Activated naive CD4-positive, alpha-beta T cell treated with Interleukin-2 at 50 U/mL for 16 hours (primary cell): ENCODE measurements at regions not wholly inside any gene's neighbourhood (a gene's known extent, or its start where the extent isn't known, plus 50 kb on each side); places are given as distances from the start of the nearest gene placed in this dataset.

Experiments used
- DNase-seq: peaks from one replicate; pipeline ENCODE4 v3.0.0-alpha.2; 2020

DNA sequence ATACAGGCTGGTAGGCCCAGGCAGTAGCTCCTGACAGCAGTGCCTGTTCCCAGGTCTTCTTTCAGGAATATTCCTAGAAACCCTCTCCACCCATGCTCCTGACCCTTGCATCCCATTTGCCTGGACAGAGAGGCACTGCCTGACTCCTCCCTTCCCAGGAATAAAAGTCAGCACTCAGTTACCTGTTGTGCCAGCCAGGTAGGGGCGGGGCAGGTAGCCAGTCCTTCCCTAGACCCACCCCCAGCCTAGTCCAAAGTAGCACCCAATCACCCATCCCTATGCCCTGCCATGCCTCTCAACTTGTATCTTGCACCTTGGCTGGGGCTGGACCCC is 129.9 kb downstream of the MRPL14 start:
- DNase-seq, result no peak

DNA sequence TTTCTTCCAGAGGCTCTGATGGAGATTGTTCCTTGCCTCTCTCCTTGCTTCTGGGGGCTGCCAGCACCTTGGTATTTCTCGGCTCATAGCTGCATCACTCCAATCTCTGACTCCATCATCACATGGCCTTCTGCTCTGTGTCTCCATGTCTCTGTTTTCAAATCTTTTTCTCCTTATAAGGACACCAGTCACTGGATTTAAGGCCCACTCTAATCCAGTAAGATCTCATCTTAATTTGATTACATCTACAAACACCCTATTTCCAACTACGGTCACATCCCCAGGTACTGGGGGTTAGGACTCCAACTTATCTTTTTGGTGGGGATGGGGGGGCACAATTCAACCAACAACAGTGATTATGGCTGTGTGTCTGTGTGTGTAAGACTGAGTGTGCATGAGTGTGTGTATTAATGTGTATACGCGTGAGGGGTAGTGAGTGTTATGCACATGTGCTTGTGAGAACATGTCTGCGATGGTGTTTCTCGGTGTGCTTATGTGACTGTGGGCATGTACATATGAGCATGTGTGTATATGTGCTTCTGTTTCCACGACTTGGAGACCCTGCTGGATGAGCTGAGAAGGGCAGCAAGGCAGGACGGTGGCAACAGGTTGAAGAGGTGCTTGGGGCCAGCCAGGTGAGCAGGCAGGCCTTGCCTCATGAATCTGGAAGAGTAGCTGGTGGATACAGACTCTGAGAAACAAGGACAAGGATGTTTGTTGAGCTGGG is 130.5 kb downstream of the MRPL14 start:
- DNase-seq, result no peak

DNA sequence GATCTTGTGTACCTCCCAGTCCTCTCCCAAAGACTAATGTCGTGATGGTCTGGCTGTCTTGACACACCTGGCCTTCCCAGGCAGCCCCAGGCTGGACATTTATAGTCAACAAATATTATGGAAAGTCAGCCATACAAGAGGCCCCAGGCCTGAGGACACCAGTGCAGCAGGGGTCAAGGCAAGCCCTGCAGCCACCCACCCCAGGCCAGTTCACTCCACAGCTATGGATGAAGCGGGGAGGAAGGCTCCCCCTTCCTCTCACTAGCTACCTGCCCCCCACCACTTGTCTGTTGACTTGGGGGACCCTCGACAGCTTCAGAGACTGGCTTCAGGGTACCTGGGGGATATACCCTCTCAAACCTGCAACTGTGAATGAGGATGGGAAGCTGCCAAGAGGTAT is 132.1 kb downstream of the MRPL14 start:
- DNase-seq, result no peak

DNA sequence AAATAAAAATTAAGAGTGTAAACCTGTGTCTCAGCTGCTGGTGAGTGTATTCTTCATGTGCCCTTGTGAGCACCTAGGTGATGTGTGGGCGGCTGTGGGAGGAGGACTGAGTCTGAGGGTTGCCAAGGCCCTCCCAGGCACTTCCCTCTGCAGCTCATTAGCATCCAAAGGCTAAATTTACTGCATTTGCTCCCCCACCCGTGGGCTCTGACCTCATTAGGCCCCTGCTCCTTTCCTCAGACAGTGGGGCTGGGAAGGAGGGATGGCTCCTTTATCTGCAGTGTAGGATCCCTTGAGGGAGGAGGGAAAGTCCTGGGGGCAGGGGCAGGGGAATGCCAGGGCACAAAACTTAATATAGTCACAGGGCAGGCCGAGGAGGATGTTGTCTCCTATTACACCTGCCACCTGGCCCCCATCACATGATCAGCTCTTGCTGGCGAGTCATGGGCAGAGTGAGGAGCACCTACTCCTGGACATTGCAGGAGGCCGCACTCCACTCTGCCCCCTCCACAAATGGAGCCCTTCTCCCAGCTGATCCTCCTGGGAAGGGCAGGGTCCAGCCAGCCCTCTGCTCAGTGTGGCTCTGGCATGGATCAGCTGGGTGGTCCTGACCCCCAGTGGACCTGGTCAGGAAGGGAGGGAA is 133.2 kb downstream of the MRPL14 start:
- peak; percentile 10 for DNase-seq

DNA sequence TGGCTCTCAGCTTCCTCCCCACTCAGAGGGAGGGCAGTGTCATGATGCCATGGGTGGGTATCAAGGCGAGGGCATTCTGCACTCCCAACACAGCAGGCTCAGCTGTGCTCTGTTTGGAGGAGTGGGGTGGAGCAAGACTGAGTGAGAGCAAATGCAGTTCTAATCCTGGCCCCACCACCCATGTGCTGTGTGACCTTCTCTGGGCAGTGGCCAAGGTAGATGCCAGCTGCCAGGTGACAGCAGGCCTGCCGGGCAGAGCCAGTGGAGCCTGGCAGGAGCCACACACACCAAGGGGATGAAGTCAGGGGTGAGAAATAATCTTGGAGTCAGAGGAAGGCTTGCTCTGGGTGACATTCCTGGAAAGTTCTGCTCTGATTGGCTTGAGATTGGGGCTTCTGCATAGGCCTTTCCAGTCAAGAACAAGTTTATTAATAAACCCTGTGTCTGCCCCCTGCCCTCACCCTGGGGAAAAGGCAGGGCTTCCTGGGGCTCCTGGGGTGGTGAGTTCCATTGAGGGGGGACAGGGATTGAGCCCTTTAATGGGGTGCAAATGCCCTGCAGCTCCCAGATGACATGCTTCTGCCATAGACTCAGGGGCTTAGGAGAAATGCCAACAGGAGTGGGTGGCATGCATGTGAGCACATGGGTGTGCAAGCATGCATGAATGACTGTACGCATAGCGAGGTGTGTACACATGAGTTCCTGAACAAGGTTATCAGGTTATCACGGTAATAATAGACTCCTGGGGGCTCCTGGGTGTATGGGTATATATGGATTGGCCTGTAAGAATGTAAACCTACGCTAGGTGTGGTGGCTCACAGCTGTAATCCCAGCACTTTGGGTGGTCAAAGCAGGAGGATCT is 134.2 kb downstream of the MRPL14 start:
- DNase-seq, result no peak

DNA sequence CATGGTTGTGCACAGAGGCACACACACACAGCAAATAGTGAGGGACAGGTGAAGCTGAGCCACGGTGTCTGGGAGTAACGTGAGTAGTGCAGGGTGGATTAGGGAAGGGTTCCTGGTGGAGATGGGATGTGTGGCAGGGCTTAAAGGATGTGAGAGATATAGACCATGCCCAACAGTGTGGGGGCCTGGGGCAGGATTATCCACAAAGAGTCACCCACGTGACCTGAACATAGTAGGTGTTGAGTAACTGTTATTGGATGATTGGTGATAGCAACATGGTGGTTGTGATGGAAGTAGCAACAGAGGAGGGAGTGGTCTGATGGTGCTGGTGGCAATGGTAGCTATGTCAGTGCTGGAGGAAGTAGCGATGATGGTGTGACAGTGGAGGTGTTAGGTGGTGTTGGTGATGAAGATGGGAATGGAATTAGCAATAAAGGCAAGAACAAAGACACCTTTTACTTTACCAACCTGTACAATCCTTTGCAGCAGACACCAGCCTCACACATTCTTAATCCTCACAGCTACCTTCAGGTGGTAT is 135.1 kb downstream of the MRPL14 start:
- no peak for DNase-seq

DNA sequence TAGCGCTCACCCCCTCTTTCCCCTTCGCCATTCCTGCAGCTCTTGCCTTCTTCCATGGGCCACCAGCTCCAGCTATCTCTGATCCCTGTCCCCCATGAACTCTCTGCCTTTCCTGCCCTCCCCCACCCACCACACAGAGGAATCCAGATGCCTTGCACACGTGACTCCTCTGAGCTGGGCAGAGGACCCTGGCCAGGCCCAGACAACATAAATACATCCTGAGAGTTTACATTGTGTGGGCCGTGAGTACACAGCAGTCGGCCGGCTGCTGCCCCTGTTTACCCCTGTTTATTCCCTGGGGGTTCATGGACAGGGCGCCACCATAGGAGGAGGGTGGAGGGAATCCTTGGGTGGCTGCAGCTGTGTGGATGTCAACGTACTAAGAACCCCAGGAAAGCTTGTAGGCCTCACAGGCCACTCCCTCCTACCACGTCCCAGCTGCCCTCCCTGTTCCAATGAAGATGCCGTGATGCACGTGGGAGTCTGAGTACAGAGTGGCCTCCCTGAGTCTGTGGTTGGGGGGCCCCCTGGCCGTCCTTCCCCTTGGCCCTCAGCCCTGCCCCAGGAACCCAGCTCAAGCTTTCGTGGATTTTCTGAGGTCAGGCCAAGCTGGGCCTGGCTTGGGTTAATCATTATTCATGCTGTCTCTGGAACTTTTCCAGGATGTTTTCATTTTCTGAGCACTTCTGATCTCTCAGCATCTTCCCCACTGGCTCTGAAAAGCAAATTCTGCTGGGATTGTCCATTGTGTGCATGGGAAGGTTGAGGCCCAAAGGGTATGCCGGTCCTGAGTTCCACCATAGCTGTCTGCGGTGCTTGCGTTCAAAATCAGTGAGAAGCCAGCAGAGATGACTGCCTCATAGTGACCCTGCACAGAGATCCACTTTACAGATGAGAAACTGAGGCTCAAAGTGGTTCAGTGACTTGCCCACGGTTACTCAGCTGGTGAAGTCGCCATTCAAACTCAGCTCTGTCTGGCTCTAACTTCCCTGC is 136.3 kb downstream of the MRPL14 start:
- DNase-seq, result no peak

DNA sequence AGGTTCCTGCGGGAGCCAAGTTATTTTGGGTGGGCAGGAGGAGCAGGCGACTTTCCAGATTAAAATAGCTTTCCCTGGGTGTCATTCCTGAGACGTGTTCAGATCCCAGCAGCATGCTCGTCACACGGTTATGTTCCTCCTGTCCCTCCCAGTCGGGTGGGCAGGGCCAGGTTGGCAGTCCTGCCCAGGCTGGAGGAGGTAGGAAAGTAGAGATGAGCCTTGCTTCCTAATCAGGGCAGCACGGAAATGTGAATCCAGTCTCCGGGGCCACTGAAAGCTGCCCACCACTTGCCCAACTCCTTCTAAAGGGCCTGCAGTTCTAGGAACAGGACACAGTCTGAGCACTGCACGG is 137.0 kb downstream of the MRPL14 start:
- DNase-seq, result no peak

DNA sequence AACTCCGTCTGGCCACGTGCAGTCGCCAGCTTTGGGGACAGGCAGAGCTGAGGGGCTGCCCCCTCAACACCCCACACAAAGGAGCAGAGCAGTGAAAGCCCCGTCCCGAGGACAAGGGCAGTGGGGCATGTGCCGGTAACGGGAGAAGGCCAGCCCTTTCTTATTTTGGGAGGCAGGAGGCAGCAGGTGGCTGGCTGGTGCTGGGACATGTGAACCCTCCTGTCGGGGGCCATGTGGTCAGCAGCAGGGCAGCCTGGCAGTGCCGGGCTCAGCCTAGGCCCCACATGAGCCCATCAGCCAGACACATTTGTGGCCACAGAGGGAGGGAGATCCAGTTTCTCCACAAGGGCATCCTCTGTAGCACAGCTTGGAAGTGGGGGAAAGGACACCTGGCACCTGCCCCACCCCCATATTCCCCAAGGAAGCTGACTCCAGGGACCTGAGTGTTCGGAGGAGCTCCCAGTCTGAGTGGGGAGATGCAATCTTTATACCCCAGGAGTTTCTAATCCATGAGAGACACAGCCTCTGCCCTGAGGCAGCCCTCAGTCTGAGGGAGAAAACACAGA is 137.6 kb downstream of the MRPL14 start:
- no peak for DNase-seq

DNA sequence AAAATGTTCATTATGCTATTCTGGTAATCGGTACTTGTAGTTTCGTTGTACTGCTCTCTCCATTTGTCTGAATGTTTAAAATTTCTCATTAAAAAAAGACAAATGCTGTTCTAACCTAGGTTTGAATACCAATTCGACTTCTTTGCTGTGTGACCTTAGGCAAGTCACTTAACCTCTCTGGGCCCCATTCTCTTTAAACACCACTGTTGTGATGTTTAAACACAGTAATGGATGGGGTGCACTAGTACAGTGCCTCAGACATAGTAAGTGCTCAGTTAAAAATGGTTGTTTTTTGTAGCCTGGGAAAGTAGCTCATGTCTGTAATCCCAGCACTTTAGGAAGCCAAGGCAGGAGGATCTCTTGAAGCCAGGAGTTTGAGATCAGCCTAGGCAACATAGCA is 138.5 kb downstream of the MRPL14 start:
- no peak for DNase-seq

DNA sequence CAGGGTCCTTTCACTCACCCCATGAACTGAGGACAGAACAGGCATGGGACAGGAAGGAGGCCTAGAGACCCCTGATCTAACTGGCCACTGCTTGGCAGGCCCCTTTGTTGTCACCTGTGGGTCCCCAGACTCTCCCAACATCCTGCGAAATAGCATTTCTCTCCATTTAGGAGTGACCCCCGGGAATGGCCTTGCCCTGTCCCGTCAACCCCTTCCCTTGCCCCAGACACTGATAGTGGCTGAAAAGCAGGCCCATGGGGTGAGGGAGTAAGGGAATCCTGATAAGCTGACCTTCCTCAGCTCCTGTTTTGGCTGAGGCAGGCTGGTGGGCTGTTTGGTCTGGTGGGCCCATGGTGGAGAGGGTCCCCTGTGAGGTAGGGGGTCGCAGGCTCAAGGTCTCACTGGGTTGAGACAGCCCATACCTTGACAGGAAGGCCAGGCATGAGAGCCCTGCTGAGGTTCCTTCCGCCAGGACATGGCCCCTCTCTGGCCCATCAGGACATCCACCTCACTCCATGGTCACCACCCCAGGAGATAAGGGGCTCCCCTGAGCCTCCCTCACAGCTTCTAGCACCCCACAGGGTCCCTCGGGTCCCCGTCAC is 139.3 kb downstream of the MRPL14 start:
- DNase-seq, result no peak

DNA sequence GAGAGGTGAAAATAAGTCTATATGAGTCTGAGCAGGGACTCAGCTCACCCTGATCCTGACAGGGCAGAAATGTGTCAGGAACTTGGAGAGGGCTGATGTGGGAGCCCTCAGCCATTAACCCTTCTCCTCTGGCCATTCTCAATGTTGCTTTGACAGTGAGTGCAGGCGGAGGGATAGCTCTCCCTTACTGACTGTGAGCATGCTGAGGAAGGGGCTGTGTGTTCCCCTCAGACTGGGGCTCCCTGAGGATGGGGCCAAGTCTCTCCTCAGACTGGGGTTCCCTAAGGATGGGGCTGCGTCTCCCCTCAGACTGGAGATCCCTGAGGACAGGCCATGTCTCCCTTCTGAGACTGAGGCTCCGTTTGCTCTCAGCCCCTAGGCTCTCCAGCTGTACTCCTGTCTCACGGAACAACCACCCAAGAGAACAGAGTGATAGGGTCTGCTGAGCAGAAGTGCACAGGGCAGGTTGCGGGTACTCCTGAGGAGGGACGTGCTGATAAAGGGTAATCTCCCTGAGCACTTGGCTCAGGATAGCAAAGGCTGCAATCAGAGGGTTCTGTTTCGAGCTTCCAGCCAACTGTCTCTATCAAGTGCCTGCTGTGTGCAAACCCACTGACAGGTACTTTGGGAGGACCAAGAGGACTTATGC is 141.0 kb downstream of the MRPL14 start:
- DNase-seq, result no peak

DNA sequence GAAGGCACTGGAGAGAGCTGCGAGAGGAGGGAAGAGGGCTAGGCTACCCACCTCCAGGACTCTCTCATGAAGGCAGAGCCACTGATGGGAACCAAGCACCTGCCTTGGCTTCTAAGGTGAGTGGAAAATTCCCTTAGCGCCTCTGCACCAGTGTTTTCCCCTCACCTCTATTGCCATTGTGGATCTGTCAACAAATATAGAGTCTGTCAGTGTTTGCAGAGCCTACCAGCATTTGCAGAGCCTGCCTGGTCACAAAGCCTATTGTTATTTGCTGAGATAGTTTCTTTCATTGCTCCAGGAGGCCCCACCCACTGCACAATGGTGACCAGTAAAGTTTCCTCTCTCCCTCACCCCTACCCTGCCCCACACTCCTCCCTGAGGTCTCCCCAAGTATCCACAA is 141.9 kb downstream of the MRPL14 start:
- no peak for DNase-seq

DNA sequence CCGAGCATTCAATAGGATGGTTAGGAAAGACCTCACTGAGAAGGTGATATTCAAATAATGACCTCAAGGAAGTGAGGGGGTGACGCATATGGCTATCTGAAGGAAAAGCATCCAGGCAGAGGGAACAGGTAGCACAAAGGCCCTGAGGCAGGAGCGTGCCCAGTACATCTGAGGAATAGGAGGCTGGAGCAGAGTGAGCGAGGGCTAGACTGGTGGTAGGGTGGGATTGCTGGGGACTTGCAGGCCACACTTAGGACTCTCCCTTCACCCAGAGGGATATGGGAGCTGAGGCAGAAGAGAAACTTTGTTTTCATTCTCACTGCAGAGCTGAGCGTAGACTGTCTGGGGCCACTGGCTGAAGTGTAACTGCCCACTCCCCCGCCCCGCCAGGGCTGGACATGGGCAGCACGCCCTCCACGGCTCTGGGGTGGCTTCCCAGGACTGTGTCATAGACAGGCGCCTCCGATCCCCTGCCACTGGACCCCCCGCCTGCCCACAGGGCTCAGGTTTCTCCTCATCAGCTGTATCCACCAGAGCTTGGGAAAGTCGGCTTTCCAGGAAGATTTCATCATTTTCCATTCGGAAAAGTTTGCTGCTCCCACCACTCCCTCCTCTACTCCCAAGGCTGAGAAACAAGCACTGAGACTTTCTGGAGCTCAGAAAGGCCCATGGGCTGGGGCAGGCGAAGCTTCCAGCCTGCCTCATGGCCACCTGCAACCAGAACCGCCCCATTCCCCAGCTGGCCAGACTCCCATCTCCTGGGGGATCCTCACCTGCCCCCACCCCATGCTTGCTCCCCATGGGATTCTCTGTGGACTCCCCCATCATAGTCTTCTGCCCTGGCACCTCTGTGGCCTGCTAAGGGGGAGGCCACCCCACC is 142.6 kb downstream of the MRPL14 start:
- DNase-seq, result no peak

DNA sequence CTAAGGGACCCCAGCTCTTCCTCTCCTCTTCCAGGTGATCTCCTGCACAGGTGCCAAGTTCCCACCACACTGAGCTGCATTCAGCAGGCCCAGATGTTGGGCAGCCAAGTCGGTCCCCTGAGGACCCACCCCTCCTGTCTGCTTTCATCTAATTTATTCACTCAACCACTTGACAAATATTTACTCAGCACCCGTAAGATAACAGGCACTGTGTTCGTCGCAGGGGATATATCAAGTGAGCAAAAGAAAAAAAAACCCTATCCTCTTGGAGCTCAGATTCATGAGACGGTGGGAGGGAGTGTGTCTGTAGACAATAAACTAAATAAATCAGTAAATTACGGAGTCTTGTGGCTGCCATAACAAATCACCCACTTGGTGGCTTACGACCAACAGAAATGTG is 143.6 kb downstream of the MRPL14 start:
- no peak for DNase-seq

DNA sequence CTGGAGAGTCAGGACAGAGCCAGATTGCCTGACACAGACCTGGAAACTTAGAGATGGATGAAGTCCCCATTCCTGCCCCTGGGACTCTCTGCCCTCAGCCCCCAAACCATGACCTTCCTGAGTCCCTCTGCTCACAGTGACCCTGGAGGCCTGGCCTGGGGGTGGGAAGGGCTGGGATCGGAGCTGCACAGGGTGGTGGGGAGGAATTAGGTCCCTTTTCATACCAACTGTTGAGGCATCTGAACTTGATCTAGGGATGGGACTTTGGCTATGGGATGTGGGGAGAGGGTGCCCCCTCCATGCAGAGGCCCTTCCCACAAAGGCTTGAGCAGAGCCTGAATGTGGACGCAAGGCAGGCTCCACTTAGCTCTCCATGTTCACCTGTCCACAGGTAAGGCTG is 144.1 kb downstream of the MRPL14 start:
- no peak for DNase-seq

DNA sequence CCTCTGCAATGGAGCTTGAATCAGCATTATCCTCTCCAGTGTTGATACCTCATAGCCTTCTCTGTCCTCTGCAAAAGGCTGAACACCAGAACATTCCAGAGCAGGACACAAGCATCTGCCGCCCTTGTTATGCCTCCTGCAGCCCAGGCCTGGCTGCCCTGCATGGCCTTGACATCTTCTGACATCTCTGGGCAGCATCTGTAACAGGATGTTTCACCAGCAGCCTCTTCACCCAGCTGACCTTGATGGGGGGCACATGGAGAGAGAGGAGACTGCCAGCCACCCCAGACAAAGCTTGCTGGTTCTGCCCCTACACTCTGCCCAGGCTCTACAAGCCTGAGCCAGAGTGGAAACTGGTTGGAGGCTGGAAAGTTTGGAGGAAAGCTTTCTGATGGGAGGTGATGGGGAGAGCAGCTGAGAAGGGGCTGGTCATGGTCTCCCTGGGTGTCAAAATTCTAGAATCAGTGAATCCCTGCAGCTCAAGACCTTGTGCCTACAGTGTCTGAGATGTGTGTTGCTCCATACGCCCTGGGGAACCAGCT is 145.1 kb downstream of the MRPL14 start:
- DNase-seq, result no peak

DNA sequence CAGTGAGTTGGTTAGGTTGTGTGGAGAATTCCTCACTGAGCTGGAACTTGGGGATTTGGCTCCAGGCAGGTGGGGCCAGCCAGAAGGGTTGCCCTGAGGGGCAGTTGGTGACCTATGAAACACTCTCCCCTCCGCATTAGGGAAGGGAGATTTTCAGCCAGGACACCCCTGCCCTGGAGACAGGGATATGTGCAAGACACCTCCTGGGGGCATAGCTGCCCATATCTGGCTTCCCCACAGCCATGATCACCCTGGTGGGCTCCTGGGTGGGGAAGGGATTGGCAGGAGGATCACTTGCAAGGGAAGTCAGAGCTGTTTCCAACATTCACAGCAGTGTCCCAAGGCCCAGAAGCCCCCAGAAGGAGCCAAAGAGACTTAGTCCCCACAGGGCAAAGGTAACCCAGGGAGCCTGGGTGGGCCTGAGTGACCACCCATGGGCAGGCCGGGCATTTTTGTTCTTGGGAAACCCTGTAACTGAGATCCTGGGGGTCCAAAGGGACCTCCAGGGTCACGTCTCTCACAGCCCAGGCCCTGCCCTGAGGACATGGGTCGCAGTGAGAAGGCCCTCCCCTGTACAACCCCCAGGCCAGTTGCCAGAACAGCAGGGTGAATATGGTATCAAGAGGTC is 145.8 kb downstream of the MRPL14 start:
- no peak for DNase-seq

DNA sequence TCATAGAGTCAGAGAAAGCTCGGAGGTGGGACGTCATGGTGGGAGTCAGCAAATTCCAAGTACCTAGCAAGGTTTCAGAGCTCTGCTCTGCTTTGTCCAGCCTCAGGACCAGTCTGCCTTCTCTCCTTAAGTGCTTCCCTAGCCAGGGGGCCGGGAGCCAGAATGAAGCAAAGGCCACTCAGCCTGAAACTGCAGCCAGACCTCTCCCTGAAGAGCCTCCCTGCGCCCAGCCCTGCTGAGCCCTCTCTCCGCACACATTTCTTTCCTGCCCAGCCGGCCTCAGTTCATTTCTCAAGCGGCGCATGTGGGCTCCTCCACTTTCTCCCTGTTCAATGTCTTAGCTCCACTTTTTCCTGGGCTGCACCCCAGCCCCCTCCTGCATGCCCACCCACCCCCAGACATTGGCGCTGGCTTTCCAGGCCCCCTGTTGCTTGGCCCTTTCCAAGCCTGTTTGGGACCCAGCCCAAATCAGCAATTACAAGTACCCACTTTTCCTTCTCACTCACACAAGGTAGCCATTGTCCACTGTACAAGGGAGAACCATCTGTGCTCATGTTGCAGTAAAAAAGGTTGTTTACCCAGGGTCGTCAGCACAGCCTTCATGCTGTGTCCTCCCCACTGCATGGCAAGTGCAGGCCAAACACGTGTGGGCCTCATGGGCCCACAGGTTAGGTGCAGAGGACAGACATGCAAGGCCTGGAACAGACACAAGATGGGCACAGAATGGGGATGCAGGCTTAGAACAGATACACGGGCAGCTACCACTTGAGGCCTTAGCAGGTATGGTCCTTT is 147.1 kb downstream of the MRPL14 start:
- DNase-seq, result no peak
